ENCODE measurements at regions not wholly inside any gene's neighbourhood (a gene's known extent, or its start where the extent isn't known, plus 50 kb on each side); places are given as distances from the start of the nearest gene placed in this dataset.

- H3K27me3 Mint-ChIP-seq (ENCODE audit: unreplicated experiment), result no peaks in the 10 kb centered on the region
- H3K27ac Mint-ChIP-seq (ENCODE audit: unreplicated experiment), result peak overlapping the region; percentile 83
- BruUV-seq (replicated peaks), result no TSS peak
- intact Hi-C loops (cut with micrococcal nuclease; ENCODE audit: unreplicated experiment), result loop anchor here (1.0 to 10.0 kb wide), 5 partner anchors 192 to 689 kb away; no protein-coding TSS in a partner anchor
- CTCF ChIA-PET, result interaction anchor here (0.5 to 1.2 kb wide), 4 partner anchors 17 to 487 kb away, joined by 3 to 6 read pairs (median 4); no protein-coding TSS in a partner anchor
- no peaks in the 10 kb centered on the region for H3K9me3 Mint-ChIP-seq (ENCODE audit: low read depth, unreplicated experiment)
- peaks cover 6% of the 10 kb centered on the region for H3K36me3 Mint-ChIP-seq (ENCODE audit: insufficient read depth, unreplicated experiment)
- no peak for TF ChIP-seq CTCF (IDR thresholded peaks at IDR 0.05; ENCODE audit: unreplicated experiment)
- H3K4me3 Mint-ChIP-seq (ENCODE audit: low read depth, unreplicated experiment), result no peak overlapping the region
- peaks cover 14% of the 10 kb centered on the region for H3K4me1 Mint-ChIP-seq (ENCODE audit: low read depth, unreplicated experiment)
- peak; percentile 43 for DNase-seq
Observed at GRCh38 chr2:35973132-35973736, 382.3 kb upstream of the CRIM1 start.

DNA sequence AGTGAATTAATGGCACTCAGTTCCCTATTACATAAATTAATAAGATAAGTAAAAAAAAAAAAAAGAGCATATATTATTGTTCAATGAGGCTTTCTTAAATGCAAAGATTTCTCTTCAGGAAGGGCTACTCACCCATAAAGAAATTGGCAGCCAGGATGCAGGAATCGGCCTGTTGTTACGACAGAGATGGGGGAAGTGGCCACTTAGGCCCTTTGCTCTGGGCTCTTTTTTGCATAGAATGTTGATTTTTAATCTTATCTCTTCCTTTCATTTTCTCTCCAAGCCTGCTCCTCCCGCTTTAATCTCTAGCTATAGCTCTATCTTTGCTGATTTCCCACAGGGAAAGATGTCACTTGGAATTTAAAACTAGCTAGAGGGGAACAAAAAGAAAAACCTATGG lies 391.8 kb upstream of the CRIM1 start:
- no peak for DNase-seq
- Mint-ChIP-seq H3K4me1 (ENCODE audit: low read depth, unreplicated experiment) (no peaks in the 10 kb centered on the region), H3K9me3 (ENCODE audit: low read depth, unreplicated experiment) (no peaks in the 10 kb centered on the region), H3K27ac (ENCODE audit: unreplicated experiment) (no peak overlapping the region), H3K27me3 (ENCODE audit: unreplicated experiment) (no peaks in the 10 kb centered on the region), H3K36me3 (ENCODE audit: insufficient read depth, unreplicated experiment) (no peaks in the 10 kb centered on the region), H3K4me3 (ENCODE audit: low read depth, unreplicated experiment) (no peak overlapping the region)
- intact Hi-C loops (cut with micrococcal nuclease; ENCODE audit: unreplicated experiment), result no loop called here
- TF ChIP-seq CTCF (IDR thresholded peaks at IDR 0.05; ENCODE audit: unreplicated experiment), result no peak
- CTCF ChIA-PET, result no interaction called here
- no TSS peak for BruUV-seq (replicated peaks)

DNA sequence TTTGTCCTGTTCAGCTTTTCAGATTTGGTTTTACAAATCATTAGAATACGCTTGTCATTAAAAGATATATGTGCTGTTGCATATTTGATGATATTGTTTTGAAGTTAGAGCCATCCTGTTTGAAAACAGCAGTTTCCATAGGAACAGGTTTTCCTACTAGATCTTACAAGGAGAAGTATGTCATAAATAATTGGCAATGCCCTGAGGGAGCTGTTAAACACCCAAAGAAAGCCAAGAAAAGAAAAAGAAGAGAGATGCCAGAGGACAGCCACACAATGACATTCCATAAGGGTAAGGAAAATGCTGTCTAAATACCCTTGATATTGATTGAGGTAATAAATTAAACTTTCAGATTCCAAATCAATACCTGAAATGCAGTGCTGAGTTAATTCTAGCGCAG lies 392.2 kb upstream of the CRIM1 start:
- no peak overlapping the region for H3K27ac Mint-ChIP-seq (ENCODE audit: unreplicated experiment)
- DNase-seq, result no peak
- CTCF ChIA-PET, result no interaction called here
- H3K27me3 Mint-ChIP-seq (ENCODE audit: unreplicated experiment), result no peaks in the 10 kb centered on the region
- intact Hi-C loops (cut with micrococcal nuclease; ENCODE audit: unreplicated experiment), result no loop called here
- no peak for TF ChIP-seq CTCF (IDR thresholded peaks at IDR 0.05; ENCODE audit: unreplicated experiment)
- no peaks in the 10 kb centered on the region for H3K4me1 Mint-ChIP-seq (ENCODE audit: low read depth, unreplicated experiment)
- no peaks in the 10 kb centered on the region for H3K9me3 Mint-ChIP-seq (ENCODE audit: low read depth, unreplicated experiment)
- H3K36me3 Mint-ChIP-seq (ENCODE audit: insufficient read depth, unreplicated experiment), result no peaks in the 10 kb centered on the region
- no peak overlapping the region for H3K4me3 Mint-ChIP-seq (ENCODE audit: low read depth, unreplicated experiment)
- no TSS peak for BruUV-seq (replicated peaks)

DNA sequence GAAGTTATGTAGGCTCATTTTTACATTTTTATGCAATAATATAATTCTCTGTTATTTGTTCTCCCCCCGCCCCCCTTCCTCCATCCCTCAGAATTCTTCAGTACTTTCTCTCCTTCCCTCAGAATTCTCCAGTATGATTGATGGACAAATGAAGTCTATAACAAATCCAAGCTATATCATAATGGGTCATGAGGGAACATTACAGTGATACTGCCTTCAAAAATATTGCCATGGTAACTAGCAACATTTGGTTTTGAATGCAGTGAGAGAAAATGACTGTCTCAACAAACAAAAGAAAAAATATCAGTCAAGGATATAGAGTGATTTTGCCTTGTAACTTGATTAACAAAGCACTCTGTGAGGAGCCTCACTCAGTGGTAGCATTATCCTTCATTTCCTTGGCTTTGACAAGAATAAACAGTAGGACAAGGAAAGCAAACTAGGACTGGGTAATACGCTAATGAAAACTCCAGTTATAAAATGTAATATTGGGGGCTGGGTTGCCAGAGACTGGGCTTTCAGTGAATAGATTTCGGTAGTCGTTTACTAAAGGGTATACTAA lies 392.9 kb upstream of the CRIM1 start:
- intact Hi-C loops (cut with micrococcal nuclease; ENCODE audit: unreplicated experiment), result no loop called here
- CTCF ChIA-PET, result interaction anchor here (0.7 kb wide), 1 partner anchor 392 kb away, joined by 3 read pairs; no protein-coding TSS in a partner anchor
- no peaks in the 10 kb centered on the region for H3K9me3 Mint-ChIP-seq (ENCODE audit: low read depth, unreplicated experiment)
- DNase-seq, result no peak
- TF ChIP-seq CTCF (IDR thresholded peaks at IDR 0.05; ENCODE audit: unreplicated experiment), result no peak
- H3K36me3 Mint-ChIP-seq (ENCODE audit: insufficient read depth, unreplicated experiment), result no peaks in the 10 kb centered on the region
- BruUV-seq (replicated peaks), result no TSS peak
- H3K27ac Mint-ChIP-seq (ENCODE audit: unreplicated experiment), result no peak overlapping the region
- no peak overlapping the region for H3K4me3 Mint-ChIP-seq (ENCODE audit: low read depth, unreplicated experiment)
- H3K4me1 Mint-ChIP-seq (ENCODE audit: low read depth, unreplicated experiment), result no peaks in the 10 kb centered on the region
- H3K27me3 Mint-ChIP-seq (ENCODE audit: unreplicated experiment), result no peaks in the 10 kb centered on the region
